HG03045 (cell line): ENCODE measurements at regions not wholly inside any gene's neighbourhood (a gene's known extent, or its start where the extent isn't known, plus 50 kb on each side); places are given as distances from the start of the nearest gene placed in this dataset.
"Not testable (repeated sequence)": the region's sequence is repeated elsewhere in the genome, so short reads cannot be mapped to it uniquely, and the experiment has no call there.

Source experiments
- ATAC-seq: cut with Tn5 transposase; IDR thresholded peaks from one replicate; pipeline ENCODE4 v1.9.1; 2021; ENCODE audit warnings: mild to moderate bottlenecking, moderate library complexity; ENCODE audit not compliant: unreplicated experiment

- not testable (repeated sequence) for ATAC-seq
Measured at GRCh38 chr7:73244782-73245311, 63.8 kb downstream of the NSUN5 start.

GRCh38 chr7:73234994-73235717 is 73.5 kb downstream of the NSUN5 start:
- peak; percentile 88 for ATAC-seq

GRCh38 chr7:73225745-73226144 is 82.9 kb downstream of the NSUN5 start:
- not testable (repeated sequence) for ATAC-seq

GRCh38 chr7:73221724-73222123 is 86.9 kb downstream of the NSUN5 start:
- not testable (repeated sequence) for ATAC-seq

- ATAC-seq, result peak; percentile 31
Measured at GRCh38 chr7:73220766-73221370, 87.8 kb downstream of the NSUN5 start.

- ATAC-seq, result peak; percentile 75
Measured at GRCh38 chr7:73220357-73220756, 88.3 kb downstream of the NSUN5 start.

GRCh38 chr7:73218802-73219201 is 89.8 kb downstream of the NSUN5 start:
- ATAC-seq, result not testable (repeated sequence)

GRCh38 chr7:73216046-73216675 is 92.5 kb downstream of the NSUN5 start:
- not testable (repeated sequence) for ATAC-seq

GRCh38 chr7:73215232-73215631 is 93.4 kb downstream of the NSUN5 start:
- not testable (repeated sequence) for ATAC-seq

GRCh38 chr7:73214471-73214870 is 94.2 kb downstream of the NSUN5 start:
- not testable (repeated sequence) for ATAC-seq

GRCh38 chr7:73213076-73213475 is 95.5 kb downstream of the NSUN5 start:
- ATAC-seq, result not testable (repeated sequence)

GRCh38 chr7:73205594-73205993 is 103.0 kb downstream of the NSUN5 start:
- ATAC-seq, result not testable (repeated sequence)

- ATAC-seq, result not testable (repeated sequence)
Measured at GRCh38 chr7:73204898-73205297, 103.7 kb downstream of the NSUN5 start.

GRCh38 chr7:73203312-73203711 is 105.3 kb downstream of the NSUN5 start:
- ATAC-seq, result not testable (repeated sequence)

GRCh38 chr7:73201264-73201663 is 107.4 kb downstream of the NSUN5 start:
- ATAC-seq, result not testable (repeated sequence)

GRCh38 chr7:73200518-73201099 is 108.0 kb downstream of the NSUN5 start:
- not testable (repeated sequence) for ATAC-seq

GRCh38 chr7:73193991-73194390 is 108.2 kb upstream of the SPDYE9 start:
- ATAC-seq, result not testable (repeated sequence)

GRCh38 chr7:73190483-73191155 is 104.8 kb upstream of the SPDYE9 start:
- ATAC-seq, result not testable (repeated sequence)

GRCh38 chr7:73188287-73188686 is 102.4 kb upstream of the SPDYE9 start:
- not testable (repeated sequence) for ATAC-seq

GRCh38 chr7:73186589-73187309 is 100.9 kb upstream of the SPDYE9 start:
- ATAC-seq, result not testable (repeated sequence)
